Erythroblast (primary cell): ENCODE measurements at regions not wholly inside any gene's neighbourhood (a gene's known extent, or its start where the extent isn't known, plus 50 kb on each side); places are given as distances from the start of the nearest gene placed in this dataset.

ENCODE experiments used
- GATA1 ChIP-seq: IDR thresholded peaks from 2 replicates; pipeline ENCODE4 v1.6.1; 2011; ENCODE audit warnings: low read depth, mild to moderate bottlenecking, control low read depth, low read length, moderate library complexity
- POLR2A ChIP-seq: IDR thresholded peaks from 2 replicates; pipeline ENCODE4 v1.6.1; 2011; ENCODE audit warnings: mild to moderate bottlenecking, low read length

GRCh38 chr9:119736491-119737454 is 367.5 kb upstream of the BRINP1 start:
- TF ChIP-seq POLR2A (no peak), GATA1 (no peak)
